ENCODE measurements at regions not wholly inside any gene's neighbourhood (a gene's known extent, or its start where the extent isn't known, plus 50 kb on each side); places are given as distances from the start of the nearest gene placed in this dataset.
"Not testable (repeated sequence)": the region's sequence is repeated elsewhere in the genome, so short reads cannot be mapped to it uniquely, and the experiment has no call there.

GRCh38 chrX:125248931-125249330, 70.7 kb upstream of the TEX13C start:
- H3K9me3 Mint-ChIP-seq, result no peaks in the 10 kb centered on the region
- no peaks in the 10 kb centered on the region for H3K36me3 Mint-ChIP-seq
- DNase-seq (ENCODE audit: low spot score in 2 of 2), result no peak
- H3K27ac Mint-ChIP-seq, result no peak overlapping the region
- ATAC-seq, result no peak

GRCh38 chrX:125255759-125256158, 63.9 kb upstream of the TEX13C start:
- not testable (repeated sequence) for H3K9me3 Mint-ChIP-seq; H3K27ac Mint-ChIP-seq; H3K36me3 Mint-ChIP-seq; ATAC-seq; DNase-seq (ENCODE audit: low spot score in 2 of 2)

DNA sequence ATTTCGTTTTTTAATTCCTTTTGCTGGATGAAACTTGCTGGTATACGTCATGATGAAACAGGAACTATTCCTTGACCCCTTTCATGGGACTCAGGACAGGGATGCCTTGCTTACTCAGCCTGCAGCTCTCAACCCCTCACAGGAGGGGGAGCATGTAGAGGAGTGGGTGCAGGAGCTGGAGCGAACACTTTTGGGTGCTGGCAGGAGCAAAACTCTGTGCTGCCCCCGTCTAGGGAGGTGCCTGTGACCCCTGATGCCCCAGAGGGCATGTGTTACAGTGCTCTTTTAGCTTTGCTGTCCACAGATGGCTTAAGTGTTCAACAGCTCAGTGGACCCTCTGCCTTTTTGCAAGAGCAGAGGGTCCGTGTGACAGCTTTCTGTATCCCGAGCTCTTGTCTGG, 56.8 kb upstream of the TEX13C start:
- no peak overlapping the region for H3K27ac Mint-ChIP-seq
- no peak for ATAC-seq
- H3K9me3 Mint-ChIP-seq, result peaks cover 3 to 7% of the 10 kb centered on the region in 2 donors
- peaks cover 6% of the 10 kb centered on the region in 2 donors for H3K36me3 Mint-ChIP-seq
- DNase-seq (ENCODE audit: low spot score in 2 of 2), result no peak

DNA sequence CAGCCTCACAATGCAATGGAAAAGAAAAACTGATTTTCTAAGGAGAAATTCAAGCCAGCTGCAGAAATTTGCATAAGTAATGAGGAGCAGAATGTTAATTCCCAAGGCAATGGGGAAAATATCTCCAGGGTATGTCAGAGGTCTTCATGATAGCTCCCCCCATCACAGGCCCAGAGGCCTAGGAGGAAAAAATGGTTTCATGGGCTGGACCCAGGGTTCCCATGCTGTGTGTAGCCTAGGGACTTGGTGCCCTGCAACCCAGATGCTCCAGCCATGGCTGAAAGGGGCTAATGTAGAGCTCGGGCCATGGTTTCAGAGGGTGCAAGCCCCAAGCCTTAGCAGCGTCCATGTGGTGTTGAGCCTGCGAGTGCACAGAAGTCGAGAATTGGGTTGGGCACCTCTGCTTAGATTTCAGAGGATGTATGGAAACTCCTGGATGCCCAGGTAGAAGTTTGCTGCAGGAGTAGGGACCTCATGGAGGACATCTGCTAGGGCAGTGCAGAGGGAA, 53.5 kb upstream of the TEX13C start:
- Mint-ChIP-seq H3K36me3 (peaks cover 6% of the 10 kb centered on the region in 2 donors), H3K27ac (no peak overlapping the region), H3K9me3 (peaks cover 3 to 7% of the 10 kb centered on the region in 2 donors)
- DNase-seq (ENCODE audit: low spot score in 2 of 2) (no peak), ATAC-seq (no peak)
